ENCODE measurements at regions not wholly inside any gene's neighbourhood (a gene's known extent, or its start where the extent isn't known, plus 50 kb on each side); places are given as distances from the start of the nearest gene placed in this dataset.

- no peak for TF ChIP-seq CTCF (IDR thresholded peaks at IDR 0.05)
- no peak for TF ChIP-seq POLR2A (IDR thresholded peaks at IDR 0.05)
Measured at GRCh38 chr15:57881361-57881760, 174.8 kb downstream of the POLR2M start.

Data from heart left ventricle (tissue), 13 donors.